ENCODE measurements at regions not wholly inside any gene's neighbourhood (a gene's known extent, or its start where the extent isn't known, plus 50 kb on each side); places are given as distances from the start of the nearest gene placed in this dataset.

DNA sequence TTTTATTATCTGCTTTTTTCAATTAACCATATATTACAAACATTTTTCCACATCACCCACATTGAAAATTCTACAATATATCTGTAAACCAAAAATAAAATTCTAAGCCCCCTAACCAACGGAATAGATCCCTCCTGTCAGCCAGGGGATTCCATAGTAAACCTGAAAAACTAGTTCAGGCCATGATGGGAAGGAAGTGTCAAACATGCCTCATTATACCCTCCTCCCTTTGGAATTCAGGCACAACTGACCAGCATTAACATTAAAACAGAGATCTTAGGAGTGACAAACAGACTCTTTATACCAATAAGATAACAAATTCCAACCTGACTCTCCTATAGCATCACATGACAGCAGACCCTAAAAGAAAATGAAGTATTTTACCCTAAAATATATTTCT is 113.7 kb upstream of the DMRT1 start:
- H3K36me3 ChIP-seq (ENCODE audit: control insufficient read depth in 5 of 5, insufficient read depth in 5 of 5, low read length in 5 of 5) = peaks cover 30 to 42% (median 35%) of the 10 kb centered on the region in 5 donors
- H3K9me3 ChIP-seq (ENCODE audit: control insufficient read depth in 5 of 5, low read length in 5 of 5) = no peaks in the 10 kb centered on the region
- no peak overlapping the region for H3K9ac ChIP-seq (ENCODE audit: low read length in 5 of 5)
- no peak overlapping the region for H3K4me3 ChIP-seq (ENCODE audit: low read depth in 1 of 5, low read length in 5 of 5)
- no peaks in the 10 kb centered on the region for H3K27me3 ChIP-seq (ENCODE audit: control insufficient read depth in 5 of 5, insufficient read depth in 4 of 5, low read length in 5 of 5)
- peaks cover 0 to 3% (median 0%) of the 10 kb centered on the region in 5 donors for H3K4me1 ChIP-seq (ENCODE audit: control insufficient read depth in 5 of 5, insufficient read depth in 5 of 5, low read length in 5 of 5)
- no peak overlapping the region for H3K27ac ChIP-seq (ENCODE audit: low read depth, low read length)

DNA sequence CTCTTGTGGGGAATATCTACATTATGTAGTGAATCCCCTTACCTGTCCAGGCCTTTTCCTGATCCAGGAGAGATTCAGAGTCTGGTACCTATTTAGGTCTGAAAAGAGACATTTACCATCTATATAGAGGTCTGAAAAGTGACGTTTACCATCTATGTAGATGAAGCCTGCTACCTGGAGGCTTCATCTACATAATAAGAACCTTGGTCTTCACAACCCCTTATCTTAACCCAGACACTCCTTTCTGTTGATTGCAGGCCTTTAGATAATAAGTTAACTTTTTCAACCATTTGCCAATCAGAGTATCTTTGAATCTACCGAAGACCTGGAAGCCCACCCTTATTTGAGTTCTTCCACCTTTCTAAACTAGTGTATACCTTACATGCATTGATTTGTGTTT is 113.0 kb upstream of the DMRT1 start:
- Histone ChIP-seq H3K4me3 (ENCODE audit: low read depth in 1 of 5, low read length in 5 of 5) (no peak overlapping the region), H3K36me3 (ENCODE audit: control insufficient read depth in 5 of 5, insufficient read depth in 5 of 5, low read length in 5 of 5) (peaks cover 23 to 44% (median 38%) of the 10 kb centered on the region in 5 donors), H3K9me3 (ENCODE audit: control insufficient read depth in 5 of 5, low read length in 5 of 5) (no peaks in the 10 kb centered on the region), H3K9ac (ENCODE audit: low read length in 5 of 5) (peak overlapping the region in 1 of 5 donors; percentile 1), H3K27ac (ENCODE audit: low read depth, low read length) (peak overlapping the region; percentile 54), H3K27me3 (ENCODE audit: control insufficient read depth in 5 of 5, insufficient read depth in 4 of 5, low read length in 5 of 5) (no peaks in the 10 kb centered on the region), H3K4me1 (ENCODE audit: control insufficient read depth in 5 of 5, insufficient read depth in 5 of 5, low read length in 5 of 5) (peaks cover 0 to 6% (median 2%) of the 10 kb centered on the region in 5 donors)

DNA sequence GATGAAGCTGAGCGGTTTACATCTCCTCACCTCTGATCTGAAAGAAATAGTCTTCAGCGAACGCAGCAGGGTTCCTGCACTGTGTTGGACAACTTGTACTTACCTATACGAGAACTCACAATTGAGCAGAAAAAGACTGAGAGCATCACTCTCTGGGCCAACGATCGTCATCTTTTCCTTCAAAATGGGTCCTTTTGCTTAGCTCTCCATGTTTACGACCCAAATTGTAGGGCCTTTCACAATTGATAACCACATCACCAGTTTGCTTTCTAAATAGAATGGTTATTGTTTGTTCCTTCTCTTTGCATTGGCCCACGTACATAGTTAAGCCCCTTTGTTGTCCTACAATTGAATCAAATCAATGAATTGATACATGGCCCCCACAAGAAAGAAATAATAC is 110.0 kb upstream of the DMRT1 start:
- Histone ChIP-seq H3K27me3 (ENCODE audit: control insufficient read depth in 5 of 5, insufficient read depth in 4 of 5, low read length in 5 of 5) (no peaks in the 10 kb centered on the region), H3K4me1 (ENCODE audit: control insufficient read depth in 5 of 5, insufficient read depth in 5 of 5, low read length in 5 of 5) (peaks cover 0 to 26% (median 24%) of the 10 kb centered on the region in 5 donors), H3K9ac (ENCODE audit: low read length in 5 of 5) (no peak overlapping the region), H3K27ac (ENCODE audit: low read depth, low read length) (peak overlapping the region; percentile 21), H3K36me3 (ENCODE audit: control insufficient read depth in 5 of 5, insufficient read depth in 5 of 5, low read length in 5 of 5) (peaks cover 23 to 62% (median 46%) of the 10 kb centered on the region in 5 donors), H3K4me3 (ENCODE audit: low read depth in 1 of 5, low read length in 5 of 5) (no peak overlapping the region), H3K9me3 (ENCODE audit: control insufficient read depth in 5 of 5, low read length in 5 of 5) (no peaks in the 10 kb centered on the region)

DNA sequence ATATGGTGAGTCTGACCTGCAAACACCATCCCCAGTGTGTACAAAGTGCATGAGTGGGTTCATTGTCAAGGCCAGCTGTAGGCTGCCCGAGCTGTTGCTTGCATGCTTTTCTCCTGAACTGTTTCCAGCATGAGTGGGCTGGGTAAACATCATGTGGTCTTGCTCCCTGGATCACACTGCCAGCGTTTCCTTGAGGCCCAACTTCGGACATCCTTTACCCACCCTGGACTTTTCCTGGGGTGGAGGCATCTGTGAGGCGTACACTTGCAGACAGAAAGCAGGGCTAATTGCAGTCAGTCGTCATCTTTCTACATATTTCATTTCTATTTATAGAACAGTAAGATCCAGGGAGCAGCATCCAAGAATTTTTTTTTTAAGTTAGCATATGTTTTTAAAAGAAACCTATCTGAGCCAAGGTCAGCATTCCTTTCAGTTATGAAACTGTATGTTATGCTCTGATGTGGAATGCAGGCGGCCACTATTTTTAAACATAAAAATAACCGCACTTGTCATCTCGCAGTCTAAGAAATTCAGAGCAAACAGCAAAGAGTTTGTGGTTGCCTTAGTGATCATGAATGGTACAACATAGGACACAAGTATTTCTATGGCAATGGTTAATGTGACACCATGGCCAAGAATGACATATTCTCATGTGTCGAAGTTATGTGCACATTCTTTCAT is 106.5 kb upstream of the DMRT1 start:
- H3K27me3 ChIP-seq (ENCODE audit: control insufficient read depth in 5 of 5, insufficient read depth in 4 of 5, low read length in 5 of 5) = no peaks in the 10 kb centered on the region
- H3K4me1 ChIP-seq (ENCODE audit: control insufficient read depth in 5 of 5, insufficient read depth in 5 of 5, low read length in 5 of 5) = peaks cover 0 to 41% (median 37%) of the 10 kb centered on the region in 5 donors
- H3K4me3 ChIP-seq (ENCODE audit: low read depth in 1 of 5, low read length in 5 of 5) = peak overlapping the region in 1 of 5 donors; percentile 27
- peak overlapping the region; percentile 79 for H3K27ac ChIP-seq (ENCODE audit: low read depth, low read length)
- no peaks in the 10 kb centered on the region for H3K9me3 ChIP-seq (ENCODE audit: control insufficient read depth in 5 of 5, low read length in 5 of 5)
- peaks cover 36 to 87% (median 63%) of the 10 kb centered on the region in 5 donors for H3K36me3 ChIP-seq (ENCODE audit: control insufficient read depth in 5 of 5, insufficient read depth in 5 of 5, low read length in 5 of 5)
- no peak overlapping the region for H3K9ac ChIP-seq (ENCODE audit: low read length in 5 of 5)

DNA sequence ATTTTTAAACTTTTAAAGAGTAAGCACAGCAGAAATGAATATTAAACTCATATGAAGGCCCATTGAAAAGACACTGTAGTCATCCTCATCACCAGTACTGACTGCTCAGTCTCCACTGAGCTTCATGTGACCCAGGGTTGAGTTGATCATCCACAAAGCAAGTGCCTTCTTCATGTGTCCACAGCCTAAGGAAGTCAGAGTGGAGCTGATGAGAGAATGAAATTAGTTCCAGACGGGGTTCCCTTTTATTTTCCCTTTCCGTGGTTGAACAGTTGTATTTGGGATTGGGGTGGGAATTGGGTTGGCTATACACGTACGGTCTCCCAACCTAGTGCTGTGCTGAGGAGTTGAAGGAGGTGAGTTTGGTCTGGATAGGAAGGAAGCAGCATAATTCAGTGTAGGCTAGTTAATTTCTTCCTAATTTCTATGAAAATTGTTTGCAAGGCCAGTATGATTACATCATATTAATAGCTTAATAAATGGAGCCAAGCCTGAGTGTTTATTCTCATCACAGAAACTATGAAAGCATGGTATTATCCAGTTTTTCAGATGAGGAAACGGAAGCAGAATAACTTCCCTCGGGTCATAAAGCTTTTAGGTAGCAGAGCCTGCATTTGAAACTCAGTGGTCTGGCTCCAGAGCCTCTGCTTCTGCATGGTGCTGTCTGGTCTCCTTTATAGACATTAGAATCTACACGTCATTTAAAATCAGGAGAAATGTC is 103.9 kb upstream of the DMRT1 start:
- Histone ChIP-seq H3K9me3 (ENCODE audit: control insufficient read depth in 5 of 5, low read length in 5 of 5) (no peaks in the 10 kb centered on the region), H3K36me3 (ENCODE audit: control insufficient read depth in 5 of 5, insufficient read depth in 5 of 5, low read length in 5 of 5) (peaks cover 26 to 86% (median 62%) of the 10 kb centered on the region in 5 donors), H3K27ac (ENCODE audit: low read depth, low read length) (peak overlapping the region; percentile 79), H3K4me1 (ENCODE audit: control insufficient read depth in 5 of 5, insufficient read depth in 5 of 5, low read length in 5 of 5) (peaks cover 0 to 48% (median 37%) of the 10 kb centered on the region in 5 donors), H3K4me3 (ENCODE audit: low read depth in 1 of 5, low read length in 5 of 5) (no peak overlapping the region), H3K9ac (ENCODE audit: low read length in 5 of 5) (peak overlapping the region in 1 of 5 donors; percentile 1), H3K27me3 (ENCODE audit: control insufficient read depth in 5 of 5, insufficient read depth in 4 of 5, low read length in 5 of 5) (no peaks in the 10 kb centered on the region)

DNA sequence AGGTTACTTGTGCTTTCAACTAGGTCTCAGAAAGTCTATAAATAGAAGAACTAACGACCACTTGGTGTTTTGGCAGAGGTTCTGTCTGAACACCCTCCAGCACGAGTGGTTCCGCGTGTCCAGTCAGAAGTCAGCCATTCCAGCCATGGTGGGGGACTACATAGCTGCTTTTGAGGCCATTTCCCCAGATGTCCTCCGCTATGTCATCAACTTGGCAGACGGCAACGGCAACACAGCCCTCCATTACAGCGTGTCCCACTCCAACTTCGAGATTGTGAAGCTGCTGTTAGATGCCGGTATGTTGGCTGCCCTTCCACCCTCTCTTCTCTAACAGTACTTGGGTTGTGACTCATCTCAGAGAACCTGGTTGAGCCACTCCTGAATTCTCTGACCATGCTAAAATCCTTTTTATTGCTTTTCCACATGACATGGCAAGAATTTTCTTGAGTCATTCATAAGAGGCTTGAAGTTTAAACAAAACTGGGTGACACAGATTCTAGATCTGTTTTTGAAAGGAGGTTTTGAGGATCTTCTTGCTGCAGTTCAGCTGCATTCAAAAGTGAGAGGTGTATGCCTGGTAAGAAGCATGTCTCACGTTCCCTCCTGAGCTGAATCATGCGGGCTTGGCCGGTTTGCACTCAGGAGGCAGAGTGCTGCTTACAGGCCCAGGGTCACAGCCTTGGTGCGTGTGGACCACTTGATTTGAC is 103.1 kb upstream of the DMRT1 start:
- H3K36me3 ChIP-seq (ENCODE audit: control insufficient read depth in 5 of 5, insufficient read depth in 5 of 5, low read length in 5 of 5) = peaks cover 23 to 86% (median 65%) of the 10 kb centered on the region in 5 donors
- H3K9me3 ChIP-seq (ENCODE audit: control insufficient read depth in 5 of 5, low read length in 5 of 5) = no peaks in the 10 kb centered on the region
- peak overlapping the region; percentile 79 for H3K27ac ChIP-seq (ENCODE audit: low read depth, low read length)
- H3K4me3 ChIP-seq (ENCODE audit: low read depth in 1 of 5, low read length in 5 of 5) = no peak overlapping the region
- H3K4me1 ChIP-seq (ENCODE audit: control insufficient read depth in 5 of 5, insufficient read depth in 5 of 5, low read length in 5 of 5) = peaks cover 0 to 54% (median 41%) of the 10 kb centered on the region in 5 donors
- H3K27me3 ChIP-seq (ENCODE audit: control insufficient read depth in 5 of 5, insufficient read depth in 4 of 5, low read length in 5 of 5) = no peaks in the 10 kb centered on the region
- no peak overlapping the region for H3K9ac ChIP-seq (ENCODE audit: low read length in 5 of 5)

DNA sequence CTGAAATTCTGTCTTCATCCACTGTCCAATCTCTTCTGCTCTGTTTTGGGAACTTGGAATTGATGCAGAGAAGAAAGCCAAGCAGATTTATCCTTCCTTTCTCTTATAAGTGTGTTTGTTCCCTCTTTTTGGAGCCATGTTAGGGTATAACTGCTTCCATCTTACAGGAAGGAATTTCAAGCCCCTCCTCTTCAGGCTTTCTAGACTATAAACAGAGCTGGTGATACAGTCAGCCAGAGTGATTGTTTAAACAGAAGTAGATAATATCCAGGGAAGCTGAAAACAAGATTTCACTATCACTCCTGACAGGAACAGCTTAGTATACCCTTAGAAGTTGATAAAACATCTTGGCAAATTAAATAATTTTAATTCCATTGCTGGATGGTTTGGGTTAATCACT is 102.1 kb upstream of the DMRT1 start:
- Histone ChIP-seq H3K4me1 (ENCODE audit: control insufficient read depth in 5 of 5, insufficient read depth in 5 of 5, low read length in 5 of 5) (peaks cover 0 to 55% (median 40%) of the 10 kb centered on the region in 5 donors), H3K9me3 (ENCODE audit: control insufficient read depth in 5 of 5, low read length in 5 of 5) (no peaks in the 10 kb centered on the region), H3K4me3 (ENCODE audit: low read depth in 1 of 5, low read length in 5 of 5) (no peak overlapping the region), H3K36me3 (ENCODE audit: control insufficient read depth in 5 of 5, insufficient read depth in 5 of 5, low read length in 5 of 5) (peaks cover 25 to 92% (median 75%) of the 10 kb centered on the region in 5 donors), H3K9ac (ENCODE audit: low read length in 5 of 5) (peak overlapping the region in 2 of 5 donors; percentile 6 to 27), H3K27ac (ENCODE audit: low read depth, low read length) (peak overlapping the region; percentile 79), H3K27me3 (ENCODE audit: control insufficient read depth in 5 of 5, insufficient read depth in 4 of 5, low read length in 5 of 5) (no peaks in the 10 kb centered on the region)

DNA sequence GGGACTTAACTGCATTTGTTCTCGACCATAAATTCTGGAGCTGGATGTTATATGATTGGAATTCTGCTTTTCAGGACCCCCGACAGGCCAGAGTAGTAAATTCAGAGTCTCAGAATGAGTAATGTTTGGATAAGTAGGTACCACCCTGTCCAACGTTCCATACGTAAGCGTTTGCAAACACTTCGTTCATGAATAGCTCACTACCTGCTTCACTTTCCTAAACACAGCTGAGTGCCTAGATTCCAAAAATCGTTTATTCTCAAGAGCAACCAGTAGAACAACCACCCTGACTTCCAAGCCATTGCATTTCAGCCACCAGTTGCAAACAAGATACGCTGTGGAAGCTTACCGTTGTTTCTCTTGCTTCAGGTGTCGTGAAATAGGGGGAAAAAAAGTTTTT is 101.3 kb upstream of the DMRT1 start:
- no peaks in the 10 kb centered on the region for H3K27me3 ChIP-seq (ENCODE audit: control insufficient read depth in 5 of 5, insufficient read depth in 4 of 5, low read length in 5 of 5)
- no peaks in the 10 kb centered on the region for H3K9me3 ChIP-seq (ENCODE audit: control insufficient read depth in 5 of 5, low read length in 5 of 5)
- H3K9ac ChIP-seq (ENCODE audit: low read length in 5 of 5) = no peak overlapping the region
- peaks cover 25 to 96% (median 84%) of the 10 kb centered on the region in 5 donors for H3K36me3 ChIP-seq (ENCODE audit: control insufficient read depth in 5 of 5, insufficient read depth in 5 of 5, low read length in 5 of 5)
- no peak overlapping the region for H3K4me3 ChIP-seq (ENCODE audit: low read depth in 1 of 5, low read length in 5 of 5)
- H3K27ac ChIP-seq (ENCODE audit: low read depth, low read length) = no peak overlapping the region
- H3K4me1 ChIP-seq (ENCODE audit: control insufficient read depth in 5 of 5, insufficient read depth in 5 of 5, low read length in 5 of 5) = peaks cover 3 to 57% (median 40%) of the 10 kb centered on the region in 5 donors

DNA sequence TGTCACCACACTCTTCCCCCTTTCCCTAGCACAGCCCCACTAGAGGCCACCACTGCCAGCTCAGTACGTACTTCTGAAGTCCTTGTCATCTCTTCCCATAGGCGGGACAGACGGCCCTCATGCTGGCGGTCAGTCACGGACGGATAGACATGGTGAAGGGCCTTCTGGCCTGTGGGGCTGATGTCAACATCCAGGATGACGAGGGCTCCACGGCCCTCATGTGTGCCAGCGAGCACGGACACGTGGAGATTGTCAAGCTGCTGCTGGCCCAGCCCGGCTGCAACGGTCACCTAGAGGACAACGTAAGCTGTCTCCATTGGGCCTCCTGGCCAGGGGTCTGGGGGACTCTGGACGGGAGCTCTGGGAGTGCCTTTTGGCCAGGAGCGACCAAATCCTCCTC is 99.4 kb upstream of the DMRT1 start:
- H3K27ac ChIP-seq (ENCODE audit: low read depth, low read length) = peak overlapping the region; percentile 25
- H3K4me3 ChIP-seq (ENCODE audit: low read depth in 1 of 5, low read length in 5 of 5) = no peak overlapping the region
- no peaks in the 10 kb centered on the region for H3K9me3 ChIP-seq (ENCODE audit: control insufficient read depth in 5 of 5, low read length in 5 of 5)
- peaks cover 25 to 94% (median 80%) of the 10 kb centered on the region in 5 donors for H3K36me3 ChIP-seq (ENCODE audit: control insufficient read depth in 5 of 5, insufficient read depth in 5 of 5, low read length in 5 of 5)
- no peaks in the 10 kb centered on the region for H3K27me3 ChIP-seq (ENCODE audit: control insufficient read depth in 5 of 5, insufficient read depth in 4 of 5, low read length in 5 of 5)
- H3K9ac ChIP-seq (ENCODE audit: low read length in 5 of 5) = peak overlapping the region in 1 of 5 donors; percentile 42
- H3K4me1 ChIP-seq (ENCODE audit: control insufficient read depth in 5 of 5, insufficient read depth in 5 of 5, low read length in 5 of 5) = peaks cover 3 to 49% (median 35%) of the 10 kb centered on the region in 5 donors
